ENCODE measurements at regions not wholly inside any gene's neighbourhood (a gene's known extent, or its start where the extent isn't known, plus 50 kb on each side); places are given as distances from the start of the nearest gene placed in this dataset.
"Not testable (repeated sequence)": the region's sequence is repeated elsewhere in the genome, so short reads cannot be mapped to it uniquely, and the experiment has no call there.

DNA sequence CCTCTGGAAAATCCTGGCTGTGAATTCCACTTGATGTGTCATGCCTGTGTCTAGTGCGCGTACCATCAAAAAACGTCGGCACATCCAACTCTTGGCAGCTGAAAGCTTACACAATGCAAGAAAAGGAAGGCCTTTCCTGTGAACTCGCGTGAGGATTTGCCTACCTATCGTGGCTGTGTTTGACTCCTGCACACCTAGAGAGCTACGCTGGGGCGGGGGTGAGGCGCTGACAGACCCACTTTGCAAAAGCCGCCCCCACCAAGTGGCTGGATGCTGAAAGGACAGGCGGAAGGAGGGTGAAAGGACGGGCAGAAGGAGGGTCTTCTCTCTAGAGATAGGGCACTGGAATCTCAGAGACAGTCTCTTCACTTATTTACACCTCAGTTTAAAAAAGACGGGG lies 270.1 kb downstream of the EIPR1 start:
- Histone ChIP-seq H3K9ac (ENCODE audit: insufficient read depth, low read length) (no peak overlapping the region), H3K36me3 (ENCODE audit: control insufficient read depth, insufficient read depth, low read length) (no peaks in the 10 kb centered on the region), H3K27ac (ENCODE audit: insufficient read depth, low read length) (no peak overlapping the region), H2AFZ (ENCODE audit: low read length) (no peak overlapping the region), H3K4me1 (ENCODE audit: control insufficient read depth, extremely low read depth, insufficient read depth, low read length) (no peaks in the 10 kb centered on the region), H3K4me3 (replicated peaks in 1 of 4; ENCODE audit: control extremely low read depth in 1 of 4, insufficient read depth in 1 of 4, low read depth in 3 of 4, low read length in 4 of 4) (no peak overlapping the region), H3K27me3 (ENCODE audit: control insufficient read depth, insufficient read depth, low read length) (no peaks in the 10 kb centered on the region), H3K9me3 (ENCODE audit: control insufficient read depth, insufficient read depth, low read depth, low read length) (peaks cover 9% of the 10 kb centered on the region), H3K4me2 (ENCODE audit: extremely low read depth, insufficient read depth, low read length) (no peak overlapping the region), H3K79me2 (ENCODE audit: control insufficient read depth, insufficient read depth, low read length) (no peaks in the 10 kb centered on the region), H4K20me1 (ENCODE audit: control insufficient read depth, extremely low read depth, insufficient read depth, low read length) (no peaks in the 10 kb centered on the region)
- DNase-seq (ENCODE audit: low read depth in 2 of 2): no peak
- TF ChIP-seq EZH2 (IDR thresholded peaks at IDR 0.05; ENCODE audit: low read length, missing control alignments): no peak
- TF ChIP-seq, protein P1, sequence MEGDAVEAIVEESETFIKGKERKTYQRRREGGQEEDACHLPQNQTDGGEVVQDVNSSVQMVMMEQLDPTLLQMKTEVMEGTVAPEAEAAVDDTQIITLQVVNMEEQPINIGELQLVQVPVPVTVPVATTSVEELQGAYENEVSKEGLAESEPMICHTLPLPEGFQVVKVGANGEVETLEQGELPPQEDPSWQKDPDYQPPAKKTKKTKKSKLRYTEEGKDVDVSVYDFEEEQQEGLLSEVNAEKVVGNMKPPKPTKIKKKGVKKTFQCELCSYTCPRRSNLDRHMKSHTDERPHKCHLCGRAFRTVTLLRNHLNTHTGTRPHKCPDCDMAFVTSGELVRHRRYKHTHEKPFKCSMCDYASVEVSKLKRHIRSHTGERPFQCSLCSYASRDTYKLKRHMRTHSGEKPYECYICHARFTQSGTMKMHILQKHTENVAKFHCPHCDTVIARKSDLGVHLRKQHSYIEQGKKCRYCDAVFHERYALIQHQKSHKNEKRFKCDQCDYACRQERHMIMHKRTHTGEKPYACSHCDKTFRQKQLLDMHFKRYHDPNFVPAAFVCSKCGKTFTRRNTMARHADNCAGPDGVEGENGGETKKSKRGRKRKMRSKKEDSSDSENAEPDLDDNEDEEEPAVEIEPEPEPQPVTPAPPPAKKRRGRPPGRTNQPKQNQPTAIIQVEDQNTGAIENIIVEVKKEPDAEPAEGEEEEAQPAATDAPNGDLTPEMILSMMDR (conservative IDR thresholded peaks at IDR 0.05 in 1 of 2, IDR thresholded peaks at IDR 0.05 in 1 of 2; ENCODE audit: low read depth in 1 of 2, low read length in 2 of 2): no peak

DNA sequence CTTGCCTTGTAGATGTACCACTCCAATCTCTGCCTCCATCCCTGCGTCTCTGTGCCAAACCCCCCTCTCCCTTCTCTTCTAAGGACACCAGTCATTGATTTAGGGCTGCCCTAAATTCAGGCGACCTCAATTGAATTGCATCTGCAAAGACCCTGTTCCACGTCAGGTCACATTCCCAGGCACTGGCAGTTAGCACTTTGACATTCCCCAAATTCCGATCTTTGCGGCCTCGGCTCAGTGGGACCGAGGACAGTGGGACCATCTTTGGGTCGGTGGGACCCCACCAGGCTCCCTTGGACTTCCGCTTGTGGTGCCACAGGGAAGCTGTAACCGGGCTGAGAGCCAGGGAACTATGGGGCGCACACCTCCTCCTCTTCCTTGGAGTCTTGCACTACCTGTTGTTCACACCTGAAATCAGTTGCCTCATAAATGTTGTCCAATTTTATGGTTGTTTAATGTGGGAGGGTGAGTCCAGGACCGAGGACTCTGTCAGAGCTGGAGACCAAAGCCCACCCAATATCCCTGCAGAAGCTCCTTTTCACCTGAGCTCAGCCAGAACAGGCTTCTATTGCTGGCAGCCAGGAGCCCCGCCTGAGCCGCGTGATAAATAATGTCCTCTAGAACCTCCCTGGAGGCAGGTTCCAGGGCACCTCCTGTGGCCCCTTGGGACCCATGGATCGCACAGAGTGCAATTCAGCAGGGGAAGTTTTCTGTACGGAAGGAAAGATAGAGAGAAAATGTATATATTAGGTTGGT lies 271.6 kb downstream of the EIPR1 start:
- H3K27ac ChIP-seq (ENCODE audit: insufficient read depth, low read length): no peak overlapping the region
- no peak overlapping the region for H2AFZ ChIP-seq (ENCODE audit: low read length)
- no peaks in the 10 kb centered on the region for H3K4me1 ChIP-seq (ENCODE audit: control insufficient read depth, extremely low read depth, insufficient read depth, low read length)
- no peaks in the 10 kb centered on the region for H3K79me2 ChIP-seq (ENCODE audit: control insufficient read depth, insufficient read depth, low read length)
- H3K27me3 ChIP-seq (ENCODE audit: control insufficient read depth, insufficient read depth, low read length): no peaks in the 10 kb centered on the region
- H3K9me3 ChIP-seq (ENCODE audit: control insufficient read depth, insufficient read depth, low read depth, low read length): peaks cover 9% of the 10 kb centered on the region
- TF ChIP-seq EZH2 (IDR thresholded peaks at IDR 0.05; ENCODE audit: low read length, missing control alignments): no peak
- TF ChIP-seq, protein P1 (conservative IDR thresholded peaks at IDR 0.05 in 1 of 2, IDR thresholded peaks at IDR 0.05 in 1 of 2; ENCODE audit: low read depth in 1 of 2, low read length in 2 of 2): no peak
- no peak overlapping the region for H3K4me3 ChIP-seq (replicated peaks in 1 of 4; ENCODE audit: control extremely low read depth in 1 of 4, insufficient read depth in 1 of 4, low read depth in 3 of 4, low read length in 4 of 4)
- no peak overlapping the region for H3K9ac ChIP-seq (ENCODE audit: insufficient read depth, low read length)
- DNase-seq (ENCODE audit: low read depth in 2 of 2): no peak
- no peaks in the 10 kb centered on the region for H3K36me3 ChIP-seq (ENCODE audit: control insufficient read depth, insufficient read depth, low read length)
- no peak overlapping the region for H3K4me2 ChIP-seq (ENCODE audit: extremely low read depth, insufficient read depth, low read length)
- no peaks in the 10 kb centered on the region for H4K20me1 ChIP-seq (ENCODE audit: control insufficient read depth, extremely low read depth, insufficient read depth, low read length)

DNA sequence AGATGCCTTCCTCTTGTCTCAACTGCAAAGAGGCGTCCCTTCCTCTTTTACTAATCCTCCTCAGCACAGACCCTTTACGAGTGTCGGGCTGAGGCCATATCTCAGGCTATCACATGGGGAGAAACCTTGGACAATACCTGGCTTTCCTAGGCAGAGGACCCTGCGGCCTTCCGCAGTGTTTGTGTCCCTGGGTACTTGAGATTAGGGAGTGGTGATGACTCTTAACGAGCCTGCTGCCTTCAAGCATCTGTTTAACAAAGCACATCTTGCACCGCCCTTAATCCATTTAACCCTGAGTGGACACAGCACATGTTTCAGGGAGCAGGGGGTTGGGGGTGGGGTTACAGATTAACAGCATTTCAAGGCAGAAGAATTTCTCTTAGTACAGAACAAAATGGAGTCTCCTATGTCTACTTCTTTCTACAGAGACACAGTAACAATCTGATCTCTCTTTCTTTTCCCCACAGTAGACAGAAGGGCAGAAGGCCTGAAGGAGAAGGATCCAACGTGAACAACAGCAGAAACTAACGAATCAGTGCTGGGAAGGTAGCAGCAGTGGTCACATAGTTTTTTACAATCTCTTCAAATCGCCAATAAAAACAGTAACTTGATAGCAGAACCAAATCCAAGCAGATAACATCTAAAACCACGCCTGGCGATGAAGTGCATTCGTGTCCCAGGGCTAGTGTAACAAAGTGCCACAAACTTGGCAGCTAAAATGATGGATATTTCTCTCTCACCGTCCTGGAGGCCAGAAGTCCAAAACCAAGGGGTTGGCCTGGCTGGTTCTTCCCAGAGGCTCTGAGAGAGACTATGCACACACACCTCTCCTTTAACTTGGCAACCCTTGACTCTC lies 272.4 kb downstream of the EIPR1 start:
- H3K4me2 ChIP-seq (ENCODE audit: extremely low read depth, insufficient read depth, low read length); H4K20me1 ChIP-seq (ENCODE audit: control insufficient read depth, extremely low read depth, insufficient read depth, low read length); H3K4me3 ChIP-seq (replicated peaks in 1 of 4; ENCODE audit: control extremely low read depth in 1 of 4, insufficient read depth in 1 of 4, low read depth in 3 of 4, low read length in 4 of 4); H3K27me3 ChIP-seq (ENCODE audit: control insufficient read depth, insufficient read depth, low read length); H3K9ac ChIP-seq (ENCODE audit: insufficient read depth, low read length); H3K9me3 ChIP-seq (ENCODE audit: control insufficient read depth, insufficient read depth, low read depth, low read length); DNase-seq (ENCODE audit: low read depth in 2 of 2); H3K27ac ChIP-seq (ENCODE audit: insufficient read depth, low read length); H2AFZ ChIP-seq (ENCODE audit: low read length); H3K79me2 ChIP-seq (ENCODE audit: control insufficient read depth, insufficient read depth, low read length); H3K36me3 ChIP-seq (ENCODE audit: control insufficient read depth, insufficient read depth, low read length); H3K4me1 ChIP-seq (ENCODE audit: control insufficient read depth, extremely low read depth, insufficient read depth, low read length): not testable (repeated sequence)

Measured in fibroblast of lung (primary cell).